HepG2 (cell line): ENCODE measurements at regions not wholly inside any gene's neighbourhood (a gene's known extent, or its start where the extent isn't known, plus 50 kb on each side); places are given as distances from the start of the nearest gene placed in this dataset.

ENCODE experiments used
- ATAC-seq: fragments of 200-7000 bp; cut with Tn5 transposase; 3 replicates; pipeline ENCODE4 v1.9.1; 2020; ENCODE audit warnings: mild to moderate bottlenecking, moderate library complexity
- BruUV-seq: library from RNA; stranded (reverse); fragments of 400-500 nt; replicated peaks from 2 replicates; lab custom pipeline; 2021; lab: Mats Ljungman, UMichigan
- CTCF ChIA-PET: fragments of 300-600 bp; formaldehyde crosslinking; extraction: SDS; loops from one replicate; lab custom pipeline; 2021; ENCODE audit warnings: low total read pairs, inconsistent platforms, low intra/inter-chr PET ratio; lab: Yijun Ruan, JAX
- POLR2A ChIA-PET: fragments of 350-600 bp; sonication (Branson Sonifier 250); formaldehyde crosslinking; loops from one replicate; lab custom pipeline; 2020; ENCODE audit warnings: antibody characterized with exemption, inconsistent platforms; lab: Yijun Ruan, JAX
- DNase-seq: peaks from one replicate; pipeline ENCODE4 v3.0.0-alpha.2; 2015; ENCODE audit warnings: low spot score
- FAIRE-seq: peaks from 3 replicates; lab custom pipeline; 2011; peaks lifted over from hg19 to GRCh38; lab: Jason Lieb, UNC
- H2AFZ ChIP-seq: one replicate; pipeline ENCODE4 v1.6.1; 2011; ENCODE audit warnings: low read length, inconsistent platforms
- H3K27ac ChIP-seq: fragments of 300-600 bp; 3 replicates; pipeline ENCODE4 v1.8.0; 2011; ENCODE audit warnings: mixed run types, mild to moderate bottlenecking, mixed read lengths, low read length, inconsistent platforms; ENCODE audit not compliant: insufficient read depth; ENCODE audit errors: extremely low read length
- H3K27me3 ChIP-seq, 2 experiments: fragments of 200-600 bp in 1 of 2; 2 replicates in 1 of 2; 3 replicates in 1 of 2; pipeline versions ENCODE4 v1.6.0 to v1.8.0; 2011; ENCODE audit warnings: low read length in 2 of 2, mild to moderate bottlenecking in 2 of 2, moderate library complexity in 2 of 2, inconsistent platforms in 1 of 2; ENCODE audit not compliant: insufficient read depth in 2 of 2, control insufficient read depth in 1 of 2
- H3K36me3 ChIP-seq, 2 experiments: fragments of 200-600 bp in 1 of 2; replicated peaks in 1 of 2; 2 replicates in 1 of 2; 3 replicates in 1 of 2; pipeline versions ENCODE4 v1.5.1 to v1.8.0; 2011; ENCODE audit warnings: low read length in 2 of 2, inconsistent platforms in 1 of 2; ENCODE audit not compliant: insufficient read depth in 2 of 2, control insufficient read depth in 1 of 2
- H3K4me1 ChIP-seq: 2 replicates; pipeline ENCODE4 v1.5.1; 2012; ENCODE audit warnings: low read length, inconsistent platforms; ENCODE audit not compliant: insufficient read depth
- H3K4me2 ChIP-seq: 2 replicates; pipeline ENCODE4 v1.6.0; 2011; ENCODE audit warnings: low read depth, low read length, inconsistent platforms
- H3K4me3 ChIP-seq, 3 experiments: fragments of 200-600 bp in 1 of 3; sonication (generic), shearing (Covaris generic) in 1 of 3; replicated peaks in 1 of 3; 2 replicates each; pipeline ENCODE4 v1.5.1; 2011 to 2016; ENCODE audit warnings: low read length in 3 of 3, inconsistent platforms in 2 of 3, low read depth in 2 of 3, mild to moderate bottlenecking in 2 of 3, control low read depth in 1 of 3, mixed read lengths in 1 of 3; ENCODE audit not compliant: insufficient read depth in 1 of 3
- H3K79me2 ChIP-seq: one replicate; pipeline ENCODE4 v1.6.1; 2011; ENCODE audit warnings: low read length, inconsistent platforms; ENCODE audit not compliant: insufficient read depth
- H3K9ac ChIP-seq: 2 replicates; pipeline ENCODE4 v1.6.0; 2011; ENCODE audit warnings: mild to moderate bottlenecking, low read depth, low read length, inconsistent platforms; ENCODE audit not compliant: insufficient read depth
- H3K9me3 ChIP-seq: 2 replicates; pipeline ENCODE4 v1.5.1; 2012; ENCODE audit warnings: mild to moderate bottlenecking, low read length
- H4K20me1 ChIP-seq: 2 replicates; pipeline ENCODE4 v1.6.0; 2011; ENCODE audit warnings: inconsistent platforms, mild to moderate bottlenecking, low read length, moderate library complexity; ENCODE audit not compliant: insufficient read depth
- ATF7-NPFF ChIP-seq: sonication (generic); formaldehyde crosslinking; IDR thresholded peaks from 2 replicates; pipeline ENCODE4 v1.8.1; 2023; ENCODE audit warnings: mild to moderate bottlenecking, low read depth, missing genetic modification reagents, moderate library complexity
- CENPT ChIP-seq: sonication (generic); formaldehyde crosslinking; IDR thresholded peaks from 2 replicates; pipeline ENCODE4 v1.8.0; 2022; ENCODE audit warnings: low read depth, mild to moderate bottlenecking, moderate library complexity, missing genetic modification reagents
- CSRNP2 ChIP-seq: sonication (generic); formaldehyde crosslinking; conservative IDR thresholded peaks from 2 replicates; pipeline ENCODE4 v1.8.0; 2022; ENCODE audit warnings: low read depth, missing genetic modification reagents
- NR2C2 ChIP-seq: sonication (generic); formaldehyde crosslinking; IDR thresholded peaks from 2 replicates; pipeline ENCODE4 v1.4.0; 2020; ENCODE audit warnings: missing genetic modification reagents, mild to moderate bottlenecking, moderate library complexity, borderline replicate concordance
- PITX1 ChIP-seq: sonication (generic); formaldehyde crosslinking; IDR thresholded peaks from 2 replicates; pipeline ENCODE4 v1.5.1; 2020; ENCODE audit warnings: mild to moderate bottlenecking, missing genetic modification reagents
- TEF ChIP-seq: sonication (generic); formaldehyde crosslinking; IDR thresholded peaks from 2 replicates; pipeline ENCODE4 v1.5.0; 2020; ENCODE audit warnings: missing genetic modification reagents
- ZHX1 ChIP-seq: sonication (generic); formaldehyde crosslinking; IDR thresholded peaks from 2 replicates; pipeline ENCODE4 v1.8.1; 2022; ENCODE audit warnings: low read depth, mild to moderate bottlenecking, missing genetic modification reagents
- ZNF333 ChIP-seq: sonication (generic); formaldehyde crosslinking; IDR thresholded peaks from 2 replicates; pipeline ENCODE4 v1.4.0; 2020; ENCODE audit warnings: mild to moderate bottlenecking, missing genetic modification reagents, borderline replicate concordance
- ZNF367 ChIP-seq: sonication (generic); formaldehyde crosslinking; IDR thresholded peaks from 2 replicates; pipeline ENCODE4 v1.4.0; 2020; ENCODE audit warnings: missing genetic modification reagents, borderline replicate concordance
- ZNF737 ChIP-seq: sonication (generic); formaldehyde crosslinking; IDR thresholded peaks from 2 replicates; pipeline ENCODE4 v1.5.0; 2020; ENCODE audit warnings: missing genetic modification reagents, mild to moderate bottlenecking, borderline replicate concordance
- ZNF850 ChIP-seq: sonication (generic); formaldehyde crosslinking; conservative IDR thresholded peaks from 2 replicates; pipeline ENCODE4 v1.9.0; 2021; ENCODE audit warnings: mild to moderate bottlenecking, missing genetic modification reagents
- WGBS: methylation state at CpG from one replicate; pipeline ENCODE4 v1.1.6; 2017; ENCODE audit warnings: low lambda C conversion rate; 5-methylcytosine and 5-hydroxymethylcytosine counted together
- in situ Hi-C: cut with HindIII; loops from 2 replicates; pipeline ENCODE4 v1.10.0; 2017; ENCODE audit warnings: low pct_unique_long_range_greater_than_20kb; ENCODE audit not compliant: extremely low pct_ligation_motif_present
- intact Hi-C: fragments of 100-400 bp; cut with micrococcal nuclease; formaldehyde crosslinking; loops from one replicate; pipeline ENCODE4 v1.10.0; 2022; ENCODE audit not compliant: unreplicated experiment

GRCh38 chr2:15731213-15731888, 139.7 kb downstream of the DDX1 start (continued):
- TF ChIP-seq PITX1 (CRISPR knock-in tag) (no peak), ZNF333 (CRISPR knock-in tag) (no peak), ZNF737 (CRISPR knock-in tag) (no peak), NR2C2 (CRISPR knock-in tag) (no peak)
- TF ChIP-seq, all 625 proteins: peak for 0

- POLR2A ChIA-PET, result no interaction called here
- Histone ChIP-seq H3K79me2 (no peaks in the 10 kb centered on the region), H3K9me3 (no peaks in the 10 kb centered on the region), H3K27me3 (peaks cover 5 to 68% of the 10 kb centered on the region in 2 experiments; a peak in 4 of 5 replicates), H4K20me1 (0 out of 2 replicates have a peak, but pooled peaks cover 3% of the 10 kb centered on the region), H3K4me3 (no peak overlapping the region), H3K4me2 (no peak overlapping the region), H3K36me3 (no peaks in the 10 kb centered on the region), H3K9ac (no peak overlapping the region), H3K27ac (no peak overlapping the region), H2AFZ (no peak overlapping the region), H3K4me1 (peaks cover 38% of the 10 kb centered on the region)
- in situ Hi-C loops, result loop anchor here (25.0 kb wide), 1 partner anchor 95 kb away; no protein-coding TSS in a partner anchor
- no TSS peak for BruUV-seq
- ATAC-seq (no peak), DNase-seq (no peak), FAIRE-seq (no peak)
- intact Hi-C loops, result no loop called here
- WGBS, result 19% methylated on average over 1 of the region's 1 CpG
- CTCF ChIA-PET, result no interaction called here
- no peak for TF ChIP-seq CENPT
- TF ChIP-seq TEF (CRISPR knock-in tag), result no peak
- no peak for TF ChIP-seq ZHX1 (CRISPR knock-in tag)
- TF ChIP-seq CSRNP2 (CRISPR knock-in tag), result no peak
- TF ChIP-seq ZNF367, result no peak
- no peak for TF ChIP-seq ATF7-NPFF
- TF ChIP-seq ZNF850 (CRISPR knock-in tag), result no peak
Observed at GRCh38 chr2:15731889-15732271, 140.2 kb downstream of the DDX1 start.
